GM18526 (cell line): ENCODE measurements at regions not wholly inside any gene's neighbourhood (a gene's known extent, or its start where the extent isn't known, plus 50 kb on each side); places are given as distances from the start of the nearest gene placed in this dataset.

Experiments
- POLR2A ChIP-seq: IDR thresholded peaks from 3 replicates; pipeline ENCODE4 v1.6.1; 2011; ENCODE audit not compliant: insufficient read length; ENCODE audit errors: extremely low read depth

DNA sequence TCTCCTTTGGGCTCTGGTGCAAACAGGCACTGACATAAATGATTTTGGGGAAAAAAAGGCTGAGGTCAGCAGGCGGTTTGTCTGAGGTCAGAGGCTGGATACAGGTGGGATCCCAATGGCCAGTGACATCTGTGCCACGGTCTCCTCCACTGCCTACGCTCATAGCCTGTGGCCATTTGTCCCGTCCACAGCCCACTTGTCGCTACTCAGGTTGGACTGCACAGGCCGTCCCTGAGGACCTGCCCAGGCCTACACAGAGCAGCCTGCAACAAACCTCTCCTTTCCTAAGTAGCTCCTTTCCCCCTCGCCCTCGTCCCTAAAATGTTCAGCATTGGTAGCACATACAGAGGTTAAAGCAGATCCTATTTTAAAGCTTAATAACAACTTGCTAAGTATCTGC, 150.7 kb downstream of the ZBTB18 start:
- no peak for TF ChIP-seq POLR2A

DNA sequence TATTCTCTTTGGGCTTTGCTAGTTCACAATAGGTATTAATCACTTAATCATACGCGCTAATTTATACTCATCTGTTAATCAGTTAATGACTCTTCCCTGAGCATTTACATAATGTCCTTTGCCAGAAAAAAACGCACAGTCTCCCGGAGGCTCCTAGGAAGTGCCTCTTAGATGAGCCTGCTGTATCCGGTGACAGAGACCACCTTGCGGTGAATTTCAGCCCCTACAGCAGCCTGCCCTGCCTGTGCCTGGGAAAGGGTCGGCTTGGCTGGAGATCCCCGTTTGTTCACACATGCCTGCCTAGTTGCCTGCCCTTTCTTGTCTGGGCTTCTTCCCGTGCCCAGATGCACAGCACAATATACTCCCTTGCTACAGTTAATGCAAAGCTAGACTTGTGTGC, 152.9 kb downstream of the ZBTB18 start:
- no peak for TF ChIP-seq POLR2A

DNA sequence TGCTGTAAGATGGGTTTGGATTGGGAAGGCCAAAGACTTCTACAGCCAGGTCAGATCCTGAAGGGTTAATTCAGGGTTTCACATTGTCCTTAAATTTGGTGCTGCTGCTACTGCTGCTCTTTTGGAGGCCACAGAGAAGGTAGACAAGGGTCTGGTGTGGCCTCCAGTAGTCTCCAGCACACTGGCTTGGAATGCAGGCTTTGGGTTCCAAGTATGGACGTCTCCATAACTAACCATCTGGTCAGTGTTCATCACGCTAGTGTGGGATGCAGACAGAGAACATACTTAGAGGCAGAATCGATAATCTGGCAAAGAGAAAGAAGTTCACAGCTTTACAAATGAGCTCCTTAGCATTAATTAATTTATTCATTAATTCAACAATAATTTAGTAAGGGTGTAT, 154.1 kb downstream of the ZBTB18 start:
- TF ChIP-seq POLR2A, result no peak

DNA sequence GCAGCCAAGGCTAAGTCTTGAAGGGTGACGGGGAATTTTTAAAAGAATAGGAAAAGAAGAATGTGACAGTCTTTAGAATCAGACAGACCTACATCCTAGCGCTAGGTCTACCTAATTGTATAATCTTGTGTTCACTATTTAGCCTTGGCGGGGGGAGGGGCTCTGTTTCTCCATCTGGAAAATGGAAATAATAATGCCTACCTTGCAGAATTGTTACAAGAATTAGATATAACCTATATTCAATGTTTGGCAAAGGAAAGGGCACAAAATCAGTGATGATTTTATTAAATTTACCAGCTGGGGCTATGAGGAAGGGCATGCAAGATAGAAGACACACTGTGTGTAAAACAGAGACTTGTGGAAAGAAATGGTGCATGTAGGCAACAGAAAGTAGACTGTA, 154.8 kb downstream of the ZBTB18 start:
- no peak for TF ChIP-seq POLR2A

DNA sequence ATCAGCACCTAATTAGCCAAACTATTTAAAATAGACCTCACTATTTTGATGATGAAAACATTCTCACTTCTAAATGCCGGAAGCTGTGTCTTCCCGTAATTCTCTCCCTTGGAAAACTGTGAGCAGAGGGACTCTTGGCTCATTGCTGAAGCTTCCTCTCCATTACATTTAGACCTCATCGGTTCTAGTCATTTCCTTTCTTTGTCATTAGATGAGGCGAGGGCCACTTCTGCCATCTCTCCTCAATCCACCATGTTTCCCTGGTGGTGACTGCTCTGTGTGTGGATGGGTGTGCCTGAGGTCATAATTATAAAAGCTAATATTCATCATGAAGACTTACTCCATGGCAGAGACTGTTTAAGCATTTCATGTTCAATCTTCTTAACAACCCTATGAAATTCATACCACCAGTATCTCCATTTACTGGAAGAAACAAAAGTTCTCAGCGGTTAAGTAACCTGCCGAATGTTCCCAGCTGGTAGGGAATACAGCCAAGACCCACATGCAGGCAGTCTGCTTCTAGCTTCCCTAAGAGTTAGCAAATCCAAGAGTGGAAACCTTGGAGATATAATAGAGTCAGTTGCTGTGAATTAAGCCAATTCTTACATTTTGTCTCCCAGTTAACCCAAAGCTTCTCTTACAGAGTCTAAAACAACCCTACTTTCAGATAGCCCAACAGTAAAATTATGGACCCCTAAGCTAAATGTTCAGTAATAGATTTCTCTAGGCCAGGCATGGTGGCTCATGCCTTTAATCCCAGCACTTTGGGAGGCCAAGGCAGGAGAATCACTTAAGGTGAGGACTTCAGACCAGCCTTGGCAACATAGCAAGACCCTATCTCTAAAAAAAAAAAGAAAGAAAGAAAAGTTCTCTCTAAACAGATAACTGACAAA, 156.2 kb downstream of the ZBTB18 start:
- no peak for TF ChIP-seq POLR2A

DNA sequence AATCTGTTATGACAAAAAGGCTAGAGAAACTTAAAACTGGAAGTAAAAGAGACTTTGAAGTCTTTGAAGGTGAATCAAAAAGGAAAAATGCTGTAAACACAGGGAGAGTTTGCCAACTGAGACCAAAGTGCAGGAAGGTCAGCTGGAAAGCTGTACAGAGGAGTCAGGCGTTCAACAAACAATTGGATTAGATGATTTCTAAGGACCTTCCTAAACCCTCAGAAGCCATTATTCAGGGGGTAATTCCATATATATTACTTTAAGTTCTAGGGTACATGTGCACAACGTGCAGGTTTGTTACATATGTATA, 156.8 kb downstream of the ZBTB18 start:
- TF ChIP-seq POLR2A, result no peak

DNA sequence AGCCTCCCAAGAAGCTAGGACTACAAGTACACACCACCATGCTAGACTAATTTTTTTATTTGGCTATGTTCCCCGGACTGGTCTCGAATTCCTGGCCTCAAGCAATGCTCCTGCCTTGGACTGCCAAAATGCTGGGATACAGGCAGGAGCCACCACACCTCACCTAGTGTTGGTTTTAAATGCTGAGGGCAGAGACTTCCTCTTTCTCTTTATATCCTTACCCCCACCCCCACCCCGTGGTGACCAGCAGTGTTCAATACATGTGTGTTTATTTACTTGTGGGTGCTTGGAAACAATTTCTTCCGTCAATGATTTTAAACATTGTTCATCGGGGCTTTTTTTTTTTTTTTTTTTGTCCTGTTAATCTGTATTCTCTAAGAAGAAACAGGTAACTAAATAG, 158.9 kb downstream of the ZBTB18 start:
- no peak for TF ChIP-seq POLR2A

DNA sequence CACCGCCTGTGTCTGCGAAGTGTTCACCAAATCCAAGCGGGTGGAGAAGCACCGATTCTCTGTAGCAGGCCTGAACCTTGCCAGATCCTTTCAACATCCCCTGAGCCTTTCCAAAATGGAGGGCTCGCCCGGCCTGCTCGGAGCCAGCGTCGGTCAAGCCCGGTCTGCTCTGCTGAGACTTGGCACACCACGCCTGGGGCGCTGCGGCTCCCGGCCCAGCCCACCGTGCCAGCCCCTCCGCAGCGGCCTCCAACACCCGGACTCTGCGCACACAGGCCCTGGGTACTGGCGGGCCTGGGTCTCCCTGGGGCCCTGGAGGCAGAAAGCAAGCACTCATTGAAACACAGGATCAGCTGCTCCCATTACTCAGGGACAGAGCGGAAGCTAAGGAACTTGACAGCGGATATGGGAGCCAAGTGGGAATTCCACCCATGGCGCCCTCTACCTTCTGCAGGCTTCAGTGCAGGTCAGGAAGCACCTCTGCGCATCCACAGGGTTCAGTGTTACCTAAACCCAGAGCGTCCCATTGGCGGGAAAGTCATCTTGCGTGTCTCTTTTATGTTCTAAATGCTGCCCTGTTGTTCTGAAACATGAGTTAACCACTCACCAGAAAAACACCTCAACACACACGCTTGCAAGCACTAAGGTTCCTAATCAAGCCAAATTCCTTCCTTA, 159.9 kb downstream of the ZBTB18 start:
- no peak for TF ChIP-seq POLR2A

DNA sequence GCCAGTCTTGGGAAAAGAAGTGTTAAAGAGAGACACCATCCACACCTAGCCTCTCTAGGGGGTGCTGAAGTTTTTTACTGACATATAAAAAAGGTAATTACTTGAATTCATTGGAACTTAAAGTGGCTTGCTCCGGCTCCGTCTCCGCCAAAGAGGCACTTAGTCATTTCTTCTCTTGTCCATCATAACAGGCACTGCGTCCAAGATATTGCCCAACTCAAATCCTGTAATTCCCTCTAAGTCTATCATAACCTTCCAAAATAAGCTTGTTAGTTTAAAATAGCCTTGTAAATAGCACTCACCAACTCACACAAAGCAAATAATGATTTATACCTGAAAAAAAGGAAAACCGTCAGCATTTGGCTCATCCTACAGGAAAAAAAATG, 160.5 kb downstream of the ZBTB18 start:
- no peak for TF ChIP-seq POLR2A

DNA sequence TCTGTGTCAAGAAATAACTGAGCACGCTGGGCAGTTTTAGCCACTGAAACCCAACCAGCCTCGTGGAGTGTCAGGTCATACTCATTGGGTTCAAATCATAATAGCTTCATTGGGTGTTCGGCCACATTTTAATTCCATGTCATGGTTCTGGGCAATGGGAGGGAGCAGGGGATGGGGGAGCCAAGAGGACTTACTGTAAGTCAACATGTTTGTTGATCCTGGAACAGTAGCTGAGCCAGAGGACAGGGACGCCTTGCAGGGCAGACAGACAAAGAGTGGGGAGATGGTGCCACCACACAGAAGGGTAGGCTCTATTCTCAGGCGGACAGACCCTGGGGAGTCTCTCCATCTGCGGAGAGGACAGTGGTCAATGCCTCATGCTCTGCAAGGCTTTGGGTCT, 161.1 kb downstream of the ZBTB18 start:
- no peak for TF ChIP-seq POLR2A

DNA sequence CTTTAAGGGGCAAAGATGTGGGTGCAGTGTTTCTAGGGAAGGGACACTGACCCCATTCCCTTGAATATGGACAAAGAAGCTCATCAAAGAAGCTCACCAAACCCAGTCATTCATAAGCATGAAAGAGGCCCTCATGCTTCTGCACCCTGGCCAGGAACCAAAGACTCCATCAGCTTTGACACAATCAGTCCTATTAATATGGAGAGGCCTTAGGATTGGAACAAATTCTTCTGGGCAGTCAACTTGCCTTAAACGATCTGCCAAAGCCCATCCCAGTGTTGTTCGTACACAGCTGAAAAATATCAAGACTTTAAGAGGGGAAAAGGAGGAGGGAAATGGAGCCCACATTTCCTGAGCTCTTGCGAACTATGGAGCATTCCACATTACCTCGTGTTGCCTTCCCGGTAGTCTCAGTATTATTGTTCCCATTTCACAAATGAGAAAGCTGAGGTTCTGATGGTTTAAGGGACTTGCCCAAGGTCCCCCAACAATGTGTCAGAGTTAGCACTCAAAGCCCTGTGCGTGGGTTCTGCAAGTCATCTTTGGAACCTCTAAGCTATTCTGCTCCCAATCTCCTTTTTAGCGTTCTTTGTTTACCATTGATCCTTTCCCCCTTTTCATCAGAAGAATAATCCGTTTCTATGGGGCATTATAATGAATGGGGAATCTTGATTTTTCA, 161.9 kb downstream of the ZBTB18 start:
- TF ChIP-seq POLR2A, result no peak

DNA sequence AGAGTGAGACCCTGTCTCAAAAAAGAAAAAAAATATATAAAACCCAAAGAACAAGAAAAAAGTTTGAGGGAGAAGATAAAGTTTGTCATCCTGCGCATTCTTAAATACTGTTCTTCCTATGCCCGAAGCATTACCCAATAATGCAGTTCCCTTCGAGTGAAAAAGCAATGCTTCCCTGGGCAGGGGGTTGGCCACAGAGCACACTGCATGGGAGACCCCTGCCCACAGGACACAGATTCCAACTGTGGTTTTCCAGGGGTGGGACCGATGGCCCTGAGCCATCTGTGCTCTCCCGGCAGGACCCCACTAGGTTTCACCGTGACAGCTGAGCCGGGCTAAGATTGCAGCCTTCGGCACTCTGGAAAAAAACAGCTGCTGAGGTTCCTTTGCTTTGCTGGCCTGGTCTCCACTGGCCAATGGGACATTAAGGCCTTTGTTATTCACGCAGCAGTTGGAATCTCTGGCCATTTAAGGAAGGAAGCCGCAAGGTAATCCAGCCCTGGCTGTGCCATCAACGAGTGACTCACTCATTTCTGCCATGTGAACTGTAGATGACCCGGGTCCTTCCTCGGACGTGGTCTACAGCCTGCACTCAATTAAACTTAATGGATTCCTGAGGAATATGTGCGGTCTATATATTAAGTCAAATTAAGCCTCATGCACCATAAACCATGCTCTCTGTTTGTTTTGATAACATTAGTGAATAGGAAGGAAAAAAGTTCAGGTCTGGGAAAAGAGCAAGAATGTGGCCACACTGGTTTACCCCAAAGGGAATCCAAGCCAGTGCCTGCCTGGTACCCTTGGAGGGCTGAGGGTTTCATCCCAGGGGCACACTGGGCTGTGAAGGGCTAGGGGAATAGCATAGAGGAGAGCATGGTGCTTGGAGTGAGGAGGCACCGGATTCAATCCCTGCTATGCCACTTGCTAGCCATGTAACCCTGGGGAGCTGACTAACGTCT, 163.2 kb downstream of the ZBTB18 start:
- TF ChIP-seq POLR2A, result no peak

DNA sequence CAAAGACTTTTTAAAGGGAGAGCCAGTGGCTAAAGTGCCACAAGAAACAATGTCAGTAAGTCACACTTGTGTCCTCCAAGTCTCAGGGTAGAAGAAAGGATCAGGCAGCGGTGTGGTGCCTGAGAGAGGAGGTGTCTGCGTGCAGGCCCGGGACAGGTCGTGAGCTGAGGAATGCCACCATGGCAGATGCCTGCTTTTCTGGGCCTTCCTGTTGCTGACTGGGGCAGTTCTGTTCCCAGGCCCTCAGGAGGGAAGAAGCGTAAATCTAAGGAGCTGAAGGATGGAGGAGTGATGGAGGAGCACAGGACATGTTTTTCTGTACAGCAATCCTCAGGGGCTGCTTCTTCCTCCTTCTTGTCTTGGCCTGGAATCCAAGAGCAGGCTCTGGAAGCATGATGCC, 165.8 kb downstream of the ZBTB18 start:
- TF ChIP-seq POLR2A, result no peak

DNA sequence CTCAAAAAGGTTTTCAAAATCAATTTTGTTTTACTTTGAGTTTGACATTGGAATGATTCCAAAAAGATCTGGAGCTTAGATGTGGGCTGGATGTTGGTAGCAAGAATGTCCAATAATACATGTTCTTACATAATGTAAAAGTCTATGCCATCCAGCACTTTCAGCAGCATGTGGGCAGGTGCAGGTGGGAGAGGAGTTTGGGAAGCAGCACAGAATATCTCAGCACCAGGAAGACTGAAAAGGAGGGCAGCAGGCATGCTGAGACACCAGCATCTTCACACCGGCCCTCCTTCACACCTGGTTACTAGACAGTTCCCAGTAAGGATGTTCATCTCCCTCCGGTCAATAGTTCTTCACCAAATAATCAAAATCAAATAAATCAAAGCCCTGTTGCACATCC, 166.6 kb downstream of the ZBTB18 start:
- TF ChIP-seq POLR2A, result no peak

DNA sequence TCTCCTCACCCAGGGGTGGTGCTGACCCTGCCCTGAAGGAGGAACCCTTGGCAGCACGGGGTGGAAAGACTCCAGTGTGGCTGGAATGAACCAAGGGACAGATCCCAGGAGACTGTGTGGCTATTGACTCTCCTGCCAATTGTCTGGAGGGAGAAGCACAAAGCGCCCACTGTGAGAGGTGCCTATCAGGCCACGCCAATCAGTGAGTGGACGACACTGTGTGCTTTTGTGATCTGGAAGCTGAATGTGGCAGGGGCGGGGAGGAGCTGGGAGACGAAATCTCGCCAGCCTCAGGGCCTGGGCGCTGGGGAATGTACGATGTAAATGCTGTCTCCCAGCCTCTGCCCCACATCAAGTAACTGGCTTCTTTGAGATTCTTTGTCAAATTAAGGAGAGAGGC, 167.1 kb downstream of the ZBTB18 start:
- no peak for TF ChIP-seq POLR2A
